Adipocyte (in vitro differentiated cells): ENCODE measurements at regions not wholly inside any gene's neighbourhood (a gene's known extent, or its start where the extent isn't known, plus 50 kb on each side); places are given as distances from the start of the nearest gene placed in this dataset.
"Not testable (repeated sequence)": the region's sequence is repeated elsewhere in the genome, so short reads cannot be mapped to it uniquely, and the experiment has no call there.

Experiments
- DNase-seq: peaks from one replicate; pipeline ENCODE4 v3.0.0-alpha.2; 2015; ENCODE audit warnings: low read depth
- H3K27me3 ChIP-seq: replicated peaks from 2 replicates; pipeline ENCODE4 v1.7.0; 2013; ENCODE audit warnings: mild to moderate bottlenecking, low read length, moderate library complexity; ENCODE audit not compliant: control insufficient read depth, insufficient read depth
- H3K36me3 ChIP-seq: 2 replicates; pipeline ENCODE4 v1.7.0; 2013; ENCODE audit warnings: low read length, mild to moderate bottlenecking, moderate library complexity; ENCODE audit not compliant: control insufficient read depth, insufficient read depth, severe bottlenecking
- H3K4me1 ChIP-seq: 2 replicates; pipeline ENCODE4 v1.7.0; 2013; ENCODE audit warnings: mild to moderate bottlenecking, low read length, moderate library complexity; ENCODE audit not compliant: control insufficient read depth, insufficient read depth
- H3K4me3 ChIP-seq: 2 replicates; pipeline ENCODE4 v1.7.0; 2013; ENCODE audit warnings: mild to moderate bottlenecking, low read length, moderate library complexity
- H3K9ac ChIP-seq: 2 replicates; pipeline ENCODE4 v1.7.0; 2013; ENCODE audit warnings: mild to moderate bottlenecking, low read length, moderate library complexity
- H3K9me3 ChIP-seq: 2 replicates; pipeline ENCODE4 v1.7.0; 2013; ENCODE audit warnings: mild to moderate bottlenecking, low read length, moderate library complexity; ENCODE audit not compliant: control insufficient read depth

GRCh38 chr5:165405340-165405739 is 1899.9 kb downstream of the MAT2B start:
- no peak overlapping the region for H3K9ac ChIP-seq
- peaks cover 3% of the 10 kb centered on the region for H3K9me3 ChIP-seq
- no peaks in the 10 kb centered on the region for H3K36me3 ChIP-seq
- DNase-seq: peak; percentile 12
- H3K27me3 ChIP-seq: no peaks in the 10 kb centered on the region
- peaks cover 16% of the 10 kb centered on the region for H3K4me1 ChIP-seq
- no peak overlapping the region for H3K4me3 ChIP-seq

GRCh38 chr5:165407352-165407751 is 1901.9 kb downstream of the MAT2B start:
- Histone ChIP-seq H3K9ac (no peak overlapping the region), H3K36me3 (no peaks in the 10 kb centered on the region), H3K4me1 (peaks cover 21% of the 10 kb centered on the region), H3K27me3 (no peaks in the 10 kb centered on the region), H3K9me3 (peaks cover 3% of the 10 kb centered on the region), H3K4me3 (no peak overlapping the region)
- DNase-seq: no peak

GRCh38 chr5:165410476-165410875 is 1905.1 kb downstream of the MAT2B start:
- peak; percentile 5 for DNase-seq
- H3K4me1 ChIP-seq: peaks cover 15% of the 10 kb centered on the region
- no peaks in the 10 kb centered on the region for H3K27me3 ChIP-seq
- H3K4me3 ChIP-seq: no peak overlapping the region
- H3K9me3 ChIP-seq: peaks cover 3% of the 10 kb centered on the region
- no peaks in the 10 kb centered on the region for H3K36me3 ChIP-seq
- H3K9ac ChIP-seq: no peak overlapping the region

GRCh38 chr5:165411532-165411931 is 1906.1 kb downstream of the MAT2B start:
- H3K4me1 ChIP-seq: peaks cover 12% of the 10 kb centered on the region
- not testable (repeated sequence) for DNase-seq, H3K9me3 ChIP-seq, H3K4me3 ChIP-seq, H3K36me3 ChIP-seq, H3K9ac ChIP-seq, H3K27me3 ChIP-seq

GRCh38 chr5:165420493-165420892 is 1915.1 kb downstream of the MAT2B start:
- Histone ChIP-seq H3K4me3 (no peak overlapping the region), H3K36me3 (no peaks in the 10 kb centered on the region), H3K9me3 (no peaks in the 10 kb centered on the region), H3K9ac (no peak overlapping the region), H3K4me1 (no peaks in the 10 kb centered on the region), H3K27me3 (no peaks in the 10 kb centered on the region)
- DNase-seq: no peak

- H3K36me3 ChIP-seq: no peaks in the 10 kb centered on the region
- H3K27me3 ChIP-seq: no peaks in the 10 kb centered on the region
- H3K9ac ChIP-seq: no peak overlapping the region
- no peak overlapping the region for H3K4me3 ChIP-seq
- no peak for DNase-seq
- H3K9me3 ChIP-seq: no peaks in the 10 kb centered on the region
- H3K4me1 ChIP-seq: no peaks in the 10 kb centered on the region
Observed at GRCh38 chr5:165423697-165424299, 1918.4 kb downstream of the MAT2B start.

GRCh38 chr5:165425594-165425993 is 1920.2 kb downstream of the MAT2B start:
- no peaks in the 10 kb centered on the region for H3K9me3 ChIP-seq
- no peak overlapping the region for H3K9ac ChIP-seq
- H3K4me1 ChIP-seq: no peaks in the 10 kb centered on the region
- no peaks in the 10 kb centered on the region for H3K36me3 ChIP-seq
- H3K4me3 ChIP-seq: no peak overlapping the region
- H3K27me3 ChIP-seq: no peaks in the 10 kb centered on the region
- no peak for DNase-seq

- H3K36me3 ChIP-seq: no peaks in the 10 kb centered on the region
- H3K9ac ChIP-seq: no peak overlapping the region
- H3K9me3 ChIP-seq: no peaks in the 10 kb centered on the region
- no peak overlapping the region for H3K4me3 ChIP-seq
- H3K27me3 ChIP-seq: no peaks in the 10 kb centered on the region
- H3K4me1 ChIP-seq: no peaks in the 10 kb centered on the region
- DNase-seq: no peak
Observed at GRCh38 chr5:165448753-165449152, 1943.3 kb downstream of the MAT2B start.

- H3K36me3 ChIP-seq: no peaks in the 10 kb centered on the region
- no peaks in the 10 kb centered on the region for H3K27me3 ChIP-seq
- H3K9me3 ChIP-seq: no peaks in the 10 kb centered on the region
- peaks cover 19% of the 10 kb centered on the region for H3K4me1 ChIP-seq
- H3K9ac ChIP-seq: no peak overlapping the region
- no peak overlapping the region for H3K4me3 ChIP-seq
- peak; percentile 53 for DNase-seq
Observed at GRCh38 chr5:165457859-165458481, 1952.6 kb downstream of the MAT2B start.

GRCh38 chr5:165459232-165459631 is 1953.8 kb downstream of the MAT2B start:
- Histone ChIP-seq H3K4me3 (no peak overlapping the region), H3K9ac (no peak overlapping the region), H3K4me1 (peaks cover 19% of the 10 kb centered on the region), H3K9me3 (no peaks in the 10 kb centered on the region), H3K36me3 (no peaks in the 10 kb centered on the region), H3K27me3 (no peaks in the 10 kb centered on the region)
- no peak for DNase-seq

GRCh38 chr5:165460911-165461310 is 1955.5 kb downstream of the MAT2B start:
- Histone ChIP-seq H3K4me3 (no peak overlapping the region), H3K9me3 (no peaks in the 10 kb centered on the region), H3K4me1 (peaks cover 19% of the 10 kb centered on the region), H3K9ac (no peak overlapping the region), H3K27me3 (no peaks in the 10 kb centered on the region), H3K36me3 (no peaks in the 10 kb centered on the region)
- DNase-seq: no peak

GRCh38 chr5:165477546-165477945 is 1972.1 kb downstream of the MAT2B start:
- H3K27me3 ChIP-seq: no peaks in the 10 kb centered on the region
- no peaks in the 10 kb centered on the region for H3K36me3 ChIP-seq
- no peaks in the 10 kb centered on the region for H3K4me1 ChIP-seq
- H3K9me3 ChIP-seq: no peaks in the 10 kb centered on the region
- no peak for DNase-seq
- H3K4me3 ChIP-seq: no peak overlapping the region
- no peak overlapping the region for H3K9ac ChIP-seq
